Loucy (cell line): ENCODE measurements at regions not wholly inside any gene's neighbourhood (a gene's known extent, or its start where the extent isn't known, plus 50 kb on each side); places are given as distances from the start of the nearest gene placed in this dataset.
"Not testable (repeated sequence)": the region's sequence is repeated elsewhere in the genome, so short reads cannot be mapped to it uniquely, and the experiment has no call there.

Experiments used
- H2AFZ ChIP-seq: fragments of 200-600 bp; sonication (generic); 2 replicates; pipeline ENCODE4 v1.6.0; 2016; ENCODE audit warnings: antibody characterized with exemption, mild to moderate bottlenecking, low read length, moderate library complexity
- H3F3A ChIP-seq: fragments of 200-600 bp; 2 replicates; pipeline ENCODE4 v1.6.0; 2016; ENCODE audit warnings: antibody characterized with exemption, low read depth, mild to moderate bottlenecking
- H3K27me3 ChIP-seq: fragments of 200-600 bp; sonication (generic); 2 replicates; pipeline ENCODE4 v1.6.1; 2014; ENCODE audit warnings: low read length, mild to moderate bottlenecking; ENCODE audit not compliant: insufficient read depth, poor library complexity, severe bottlenecking
- H3K36me3 ChIP-seq: fragments of 200-600 bp; sonication (generic); 2 replicates; pipeline ENCODE4 v1.6.1; 2016; ENCODE audit warnings: low read length; ENCODE audit not compliant: insufficient read depth
- H3K4me1 ChIP-seq: fragments of 200-600 bp; sonication (generic); 2 replicates; pipeline ENCODE4 v1.5.1; 2014; ENCODE audit warnings: low read length, mild to moderate bottlenecking; ENCODE audit not compliant: insufficient read depth, poor library complexity, severe bottlenecking
- H3K4me2 ChIP-seq: fragments of 200-600 bp; sonication (generic); 2 replicates; pipeline ENCODE4 v1.6.0; 2014; ENCODE audit warnings: antibody characterized with exemption, low read length, low read depth, mild to moderate bottlenecking; ENCODE audit not compliant: poor library complexity, severe bottlenecking
- H3K4me3 ChIP-seq: fragments of 200-600 bp; sonication (generic); 2 replicates; pipeline ENCODE4 v1.5.1; 2014; ENCODE audit warnings: low read length, mild to moderate bottlenecking, mixed read lengths; ENCODE audit not compliant: poor library complexity, severe bottlenecking
- H3K79me2 ChIP-seq: fragments of 200-600 bp; sonication (generic); 2 replicates; pipeline ENCODE4 v1.6.1; 2014; ENCODE audit warnings: low read length; ENCODE audit not compliant: insufficient read depth
- H3K9ac ChIP-seq: fragments of 200-600 bp; sonication (generic); 2 replicates; pipeline ENCODE4 v1.6.0; 2014; ENCODE audit warnings: mild to moderate bottlenecking, low read depth, low read length, moderate library complexity; ENCODE audit not compliant: poor library complexity, severe bottlenecking
- H3K9me2 ChIP-seq: fragments of 200-600 bp; sonication (generic); replicated peaks from 2 replicates; pipeline ENCODE4 v1.6.1; 2016; ENCODE audit warnings: low read depth, low read length, mixed read lengths
- H3K9me3 ChIP-seq: fragments of 200-600 bp; sonication (generic); 2 replicates; pipeline ENCODE4 v1.6.1; 2014; ENCODE audit warnings: mild to moderate bottlenecking, antibody characterized with exemption, low read length, low read depth; ENCODE audit not compliant: insufficient read depth
- H4K20me1 ChIP-seq: fragments of 200-600 bp; sonication (generic); 2 replicates; pipeline ENCODE4 v1.6.0; 2014; ENCODE audit warnings: antibody characterized with exemption, low read length, mild to moderate bottlenecking; ENCODE audit not compliant: insufficient read depth, poor library complexity, severe bottlenecking
- CTCF ChIP-seq: fragments of 200-600 bp; sonication (generic); conservative IDR thresholded peaks from 2 replicates; pipeline ENCODE4 v1.5.1; 2014; ENCODE audit warnings: mild to moderate bottlenecking, antibody characterized with exemption, low read length
- EZH2phosphoT487 ChIP-seq: fragments of 200-600 bp; IDR thresholded peaks from 2 replicates; pipeline ENCODE4 v1.6.1; 2018; ENCODE audit warnings: antibody characterized with exemption, mild to moderate bottlenecking, moderate library complexity, borderline replicate concordance

GRCh38 chr11:97079244-97079643 is 689.4 kb downstream of the JRKL start:
- H3K4me2 ChIP-seq = no peak overlapping the region
- H3F3A ChIP-seq = no peaks in the 10 kb centered on the region
- no peaks in the 10 kb centered on the region for H3K9me3 ChIP-seq
- H3K27me3 ChIP-seq = no peaks in the 10 kb centered on the region
- TF ChIP-seq CTCF (no peak), EZH2phosphoT487 (no peak)
- no peaks in the 10 kb centered on the region for H4K20me1 ChIP-seq
- H3K36me3 ChIP-seq = no peaks in the 10 kb centered on the region
- no peaks in the 10 kb centered on the region for H3K9me2 ChIP-seq
- H3K4me1 ChIP-seq = no peaks in the 10 kb centered on the region
- no peak overlapping the region for H2AFZ ChIP-seq
- H3K79me2 ChIP-seq = no peaks in the 10 kb centered on the region
- H3K4me3 ChIP-seq = no peak overlapping the region
- no peak overlapping the region for H3K9ac ChIP-seq

- TF ChIP-seq CTCF = no peak
- no peak for TF ChIP-seq EZH2phosphoT487
- Histone ChIP-seq H3K4me3 (no peak overlapping the region), H3F3A (no peaks in the 10 kb centered on the region), H3K9me3 (no peaks in the 10 kb centered on the region), H4K20me1 (no peaks in the 10 kb centered on the region), H2AFZ (no peak overlapping the region), H3K36me3 (no peaks in the 10 kb centered on the region), H3K9ac (no peak overlapping the region), H3K27me3 (no peaks in the 10 kb centered on the region), H3K4me2 (no peak overlapping the region), H3K79me2 (no peaks in the 10 kb centered on the region), H3K4me1 (no peaks in the 10 kb centered on the region), H3K9me2 (no peaks in the 10 kb centered on the region; the same call in 1 of the 2 replicates)
These were observed 697.6 kb downstream of the JRKL start for GRCh38 chr11:97087419-97087818.

GRCh38 chr11:97092823-97093222 is 703.0 kb downstream of the JRKL start:
- Histone ChIP-seq H3K27me3 (no peaks in the 10 kb centered on the region), H3K4me1 (no peaks in the 10 kb centered on the region), H4K20me1 (no peaks in the 10 kb centered on the region), H3K4me2 (no peak overlapping the region), H3F3A (no peaks in the 10 kb centered on the region), H3K4me3 (no peak overlapping the region), H3K9me3 (no peaks in the 10 kb centered on the region), H2AFZ (no peak overlapping the region), H3K9me2 (no peaks in the 10 kb centered on the region), H3K79me2 (no peaks in the 10 kb centered on the region), H3K9ac (no peak overlapping the region), H3K36me3 (no peaks in the 10 kb centered on the region)
- TF ChIP-seq EZH2phosphoT487 = no peak
- no peak for TF ChIP-seq CTCF

GRCh38 chr11:97102180-97102579 is 712.4 kb downstream of the JRKL start:
- not testable (repeated sequence) for H3K9me3 ChIP-seq, H3K4me1 ChIP-seq, H3K9ac ChIP-seq, H3K9me2 ChIP-seq, H3F3A ChIP-seq, H3K36me3 ChIP-seq, H3K4me2 ChIP-seq, H4K20me1 ChIP-seq, H3K79me2 ChIP-seq, H3K4me3 ChIP-seq, H3K27me3 ChIP-seq, H2AFZ ChIP-seq
